GM18517 (cell line): ENCODE measurements at regions not wholly inside any gene's neighbourhood (a gene's known extent, or its start where the extent isn't known, plus 50 kb on each side); places are given as distances from the start of the nearest gene placed in this dataset.

Source experiments
- ATAC-seq: cut with Tn5 transposase; IDR thresholded peaks from one replicate; pipeline ENCODE4 v1.9.1; 2021; ENCODE audit warnings: mild to moderate bottlenecking, moderate library complexity; ENCODE audit not compliant: unreplicated experiment

GRCh38 chr5:40390281-40391149, 289.2 kb upstream of the PTGER4 start:
- no peak for ATAC-seq

DNA sequence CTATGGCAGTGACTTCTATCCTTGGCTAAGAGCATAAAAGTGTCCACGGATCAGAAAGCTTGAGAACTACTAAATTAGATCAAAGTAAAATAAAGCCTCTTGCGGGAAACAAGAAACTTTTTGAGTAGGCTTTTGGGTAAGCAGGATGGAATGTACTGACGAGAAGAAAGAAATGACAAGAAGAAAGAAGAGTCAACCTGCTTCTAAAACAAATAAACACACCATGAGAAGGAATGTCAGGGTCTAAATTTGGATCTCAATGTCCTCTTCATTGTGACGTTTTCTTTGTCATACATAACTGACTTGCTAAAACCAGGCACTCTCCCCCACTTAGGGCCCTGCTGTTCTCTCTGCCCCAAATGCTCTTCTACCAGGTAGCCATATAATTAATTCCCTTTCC, 290.1 kb upstream of the PTGER4 start:
- ATAC-seq = no peak

- ATAC-seq = peak; percentile 83
Observed at GRCh38 chr5:40386289-40386688, 293.4 kb upstream of the PTGER4 start.

DNA sequence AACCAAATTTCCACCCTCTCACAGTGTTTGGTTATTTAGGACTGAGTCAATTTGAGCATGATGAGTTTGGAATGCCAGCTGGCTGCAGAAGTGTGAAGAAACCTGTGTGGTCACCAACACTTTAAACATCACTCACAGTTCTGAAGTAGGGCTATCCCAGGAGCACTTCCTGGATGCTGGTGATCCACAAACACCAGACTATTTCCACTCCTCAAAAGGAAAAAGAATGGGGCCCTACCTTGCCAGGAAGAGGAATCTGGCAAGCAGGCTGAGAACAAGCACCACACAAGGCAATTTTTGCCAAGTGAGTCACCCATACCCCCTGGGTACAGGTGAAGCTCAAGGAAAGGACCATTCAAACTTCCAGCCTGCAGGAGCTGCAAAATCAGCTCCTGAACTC, 294.2 kb upstream of the PTGER4 start:
- no peak for ATAC-seq

- no peak for ATAC-seq
Observed at GRCh38 chr5:40384782-40385390, 294.8 kb upstream of the PTGER4 start.

DNA sequence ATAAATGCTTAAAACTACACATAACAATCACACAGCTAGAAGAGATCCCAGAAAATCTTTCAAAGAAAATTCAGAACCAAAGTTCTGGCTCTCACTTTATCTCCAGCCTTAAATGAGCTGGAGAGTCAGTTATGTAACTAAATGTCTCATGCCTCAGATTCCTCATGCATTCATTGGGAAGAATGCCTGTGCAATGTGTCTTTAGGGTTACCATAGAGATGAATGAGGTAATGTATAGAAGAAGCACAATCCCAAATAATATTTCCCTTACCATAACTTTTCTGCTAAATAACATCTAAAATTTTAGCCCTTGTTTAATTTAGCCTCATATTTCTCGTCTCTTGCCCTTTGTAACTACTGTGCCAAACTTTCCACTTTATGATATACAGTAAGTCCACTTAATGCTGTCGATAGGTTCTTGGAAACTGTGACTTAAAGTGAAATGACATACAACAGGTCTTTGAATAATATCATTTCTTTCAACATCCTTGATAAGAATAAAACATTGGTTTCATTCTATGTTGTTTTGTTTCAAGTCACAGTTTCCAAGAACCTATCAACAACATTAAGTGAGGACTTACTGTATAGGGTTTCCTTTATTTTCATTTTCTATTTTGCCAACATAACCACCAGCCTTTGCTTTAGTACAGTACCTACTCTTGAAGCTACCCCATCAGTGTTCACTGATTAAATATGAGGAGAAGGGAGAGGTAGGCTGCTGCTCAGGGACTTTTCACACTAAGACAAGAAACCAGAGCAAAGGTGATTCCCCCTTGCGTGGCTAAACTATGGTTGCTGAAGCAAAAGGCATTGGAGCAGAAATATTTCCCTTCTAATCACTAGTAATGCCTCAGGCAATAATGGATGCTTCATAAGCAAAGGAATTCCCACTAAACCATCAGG, 295.7 kb upstream of the PTGER4 start:
- peak; percentile 53 for ATAC-seq

DNA sequence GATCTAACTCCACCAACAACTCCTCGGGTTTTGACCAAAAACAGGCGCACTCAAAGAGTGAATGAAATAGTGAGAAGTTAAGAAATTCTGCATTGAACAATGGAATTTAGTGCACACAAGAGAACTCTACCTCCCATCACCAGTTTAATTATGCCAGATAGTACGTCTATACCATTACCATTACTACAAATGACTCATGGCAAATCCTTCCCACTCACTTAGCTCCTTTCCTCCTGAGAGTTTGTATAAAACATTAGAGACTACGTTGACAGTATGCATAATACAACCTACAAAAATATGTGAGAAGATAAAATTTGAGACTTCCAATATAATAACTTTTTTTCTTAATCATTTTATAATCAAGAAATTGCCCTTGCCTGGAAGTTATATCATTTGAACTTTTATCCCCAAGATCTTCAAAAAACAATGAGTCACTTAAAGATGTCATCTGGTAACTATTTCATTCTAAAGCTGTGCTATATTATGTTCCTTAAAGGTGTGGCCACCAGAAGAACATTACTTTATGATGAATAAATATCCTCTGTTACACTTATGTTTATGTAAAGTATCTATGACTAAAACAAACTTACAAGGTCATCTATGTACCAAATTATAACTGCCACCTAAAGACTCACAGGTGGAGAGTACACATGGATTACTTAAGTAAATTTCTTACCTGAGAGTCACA, 297.9 kb upstream of the PTGER4 start:
- ATAC-seq = no peak

- no peak for ATAC-seq
Observed at GRCh38 chr5:40381016-40381415, 298.7 kb upstream of the PTGER4 start.

DNA sequence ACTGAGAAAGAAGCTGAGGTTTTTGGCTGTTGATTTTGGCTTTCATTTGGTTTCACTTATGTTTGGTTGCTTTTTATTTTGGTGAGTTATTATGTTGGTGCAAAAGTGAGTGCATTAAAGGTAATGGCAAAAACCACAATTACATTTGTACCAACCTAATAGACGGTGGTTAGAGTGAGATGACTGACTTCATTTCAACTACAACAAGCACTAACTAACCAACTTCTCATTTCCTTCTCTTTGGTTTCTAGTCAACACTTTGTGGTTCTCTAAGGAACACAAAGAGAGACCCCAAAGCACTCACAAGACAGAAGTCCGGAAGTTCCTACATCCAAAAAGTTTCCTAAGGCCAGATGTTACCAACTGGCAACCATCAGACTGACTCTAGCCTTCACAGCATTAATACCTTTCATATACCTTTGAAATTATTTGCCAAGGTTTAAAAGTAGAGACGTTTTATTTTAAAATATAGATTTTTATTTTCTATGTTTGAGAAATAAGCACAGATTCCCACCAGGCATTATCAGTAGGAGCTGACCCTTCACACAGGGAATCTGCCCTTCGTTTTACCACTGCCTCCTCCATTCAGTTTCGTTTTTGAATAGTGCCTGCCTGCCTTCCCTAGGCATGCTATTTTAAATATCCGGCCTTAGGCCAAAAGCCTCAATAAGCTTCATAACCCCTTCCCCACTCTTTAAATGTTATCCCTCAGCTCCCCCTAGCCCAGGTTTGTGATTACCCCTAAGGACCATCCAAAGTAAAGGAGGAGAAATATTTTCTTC, 301.1 kb upstream of the PTGER4 start:
- peak; percentile 44 for ATAC-seq

DNA sequence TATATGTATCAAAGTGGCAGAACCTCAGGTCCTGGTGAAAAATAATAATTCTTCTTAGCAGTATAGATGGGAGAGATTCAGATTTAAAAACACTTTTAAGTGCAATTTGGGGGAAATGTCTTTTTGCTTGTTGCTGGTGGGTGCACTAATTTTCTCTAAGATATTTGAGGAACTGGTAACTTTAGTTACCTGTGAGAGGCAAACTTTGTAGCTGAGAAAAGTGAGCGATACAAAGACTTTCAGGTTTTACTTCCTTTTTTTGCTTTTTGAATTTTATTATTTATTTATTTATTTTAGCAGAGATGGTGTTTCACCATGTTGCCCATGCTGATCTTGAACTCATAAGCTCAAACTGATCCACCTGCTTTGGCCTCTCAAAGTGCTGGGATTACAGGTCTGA, 303.1 kb upstream of the PTGER4 start:
- ATAC-seq = peak; percentile 86

DNA sequence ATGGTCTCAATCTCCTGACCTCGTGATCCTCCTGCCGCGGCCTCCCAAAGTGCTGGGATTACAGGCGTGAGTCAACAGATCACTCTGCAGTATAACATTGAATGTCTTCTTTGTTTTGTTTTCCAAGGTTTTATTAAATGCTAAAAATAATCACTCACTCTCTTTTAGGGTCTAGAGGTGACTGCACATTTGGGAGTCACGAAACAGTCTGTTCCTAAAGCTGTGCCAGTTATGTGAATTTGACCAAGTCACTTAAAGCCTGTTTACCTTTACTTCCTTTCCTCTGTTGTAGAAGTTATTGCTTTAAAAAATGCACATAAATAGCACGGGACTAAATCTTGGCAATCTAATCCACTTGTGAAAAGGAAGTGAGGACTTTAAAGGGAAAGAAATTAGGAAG, 304.9 kb upstream of the PTGER4 start:
- ATAC-seq = no peak

DNA sequence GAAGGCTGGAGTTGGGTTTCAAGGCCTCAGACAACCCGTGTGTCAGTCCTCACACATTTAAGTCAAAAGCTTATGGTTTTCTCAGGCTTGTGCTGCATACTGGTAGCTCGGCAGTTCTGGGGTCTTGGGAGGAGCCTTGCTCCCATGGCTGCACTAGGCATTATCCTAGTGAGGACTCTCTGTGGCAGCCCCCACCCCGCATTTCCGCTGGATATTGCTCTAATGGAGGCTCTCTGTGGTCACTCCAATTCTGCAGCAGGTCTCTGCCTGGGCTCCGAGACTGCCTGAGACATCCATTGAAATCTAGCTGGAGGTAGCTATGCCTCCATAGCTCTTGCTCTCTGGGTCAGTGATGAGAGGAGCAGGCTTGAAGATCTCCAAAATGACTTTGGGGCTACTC, 311.5 kb upstream of the PTGER4 start:
- no peak for ATAC-seq

DNA sequence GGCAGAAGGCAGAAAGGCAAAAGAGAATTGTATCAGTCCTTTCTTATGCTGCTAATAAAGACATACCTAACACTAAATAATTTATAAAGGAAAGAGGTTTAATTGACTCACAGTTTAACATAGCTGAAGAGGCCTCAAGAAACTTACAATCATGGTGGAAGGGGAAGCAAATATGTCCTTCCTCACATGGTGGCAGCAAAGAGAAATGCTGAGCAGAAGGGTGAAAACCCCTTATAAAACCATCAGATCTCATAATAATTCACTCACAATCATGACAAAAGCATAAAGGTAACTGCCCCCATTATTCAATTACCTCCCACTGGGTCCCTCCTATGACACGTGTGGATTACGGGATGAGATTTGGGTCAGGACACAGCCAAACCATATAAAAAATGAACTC, 312.5 kb upstream of the PTGER4 start:
- ATAC-seq = no peak

DNA sequence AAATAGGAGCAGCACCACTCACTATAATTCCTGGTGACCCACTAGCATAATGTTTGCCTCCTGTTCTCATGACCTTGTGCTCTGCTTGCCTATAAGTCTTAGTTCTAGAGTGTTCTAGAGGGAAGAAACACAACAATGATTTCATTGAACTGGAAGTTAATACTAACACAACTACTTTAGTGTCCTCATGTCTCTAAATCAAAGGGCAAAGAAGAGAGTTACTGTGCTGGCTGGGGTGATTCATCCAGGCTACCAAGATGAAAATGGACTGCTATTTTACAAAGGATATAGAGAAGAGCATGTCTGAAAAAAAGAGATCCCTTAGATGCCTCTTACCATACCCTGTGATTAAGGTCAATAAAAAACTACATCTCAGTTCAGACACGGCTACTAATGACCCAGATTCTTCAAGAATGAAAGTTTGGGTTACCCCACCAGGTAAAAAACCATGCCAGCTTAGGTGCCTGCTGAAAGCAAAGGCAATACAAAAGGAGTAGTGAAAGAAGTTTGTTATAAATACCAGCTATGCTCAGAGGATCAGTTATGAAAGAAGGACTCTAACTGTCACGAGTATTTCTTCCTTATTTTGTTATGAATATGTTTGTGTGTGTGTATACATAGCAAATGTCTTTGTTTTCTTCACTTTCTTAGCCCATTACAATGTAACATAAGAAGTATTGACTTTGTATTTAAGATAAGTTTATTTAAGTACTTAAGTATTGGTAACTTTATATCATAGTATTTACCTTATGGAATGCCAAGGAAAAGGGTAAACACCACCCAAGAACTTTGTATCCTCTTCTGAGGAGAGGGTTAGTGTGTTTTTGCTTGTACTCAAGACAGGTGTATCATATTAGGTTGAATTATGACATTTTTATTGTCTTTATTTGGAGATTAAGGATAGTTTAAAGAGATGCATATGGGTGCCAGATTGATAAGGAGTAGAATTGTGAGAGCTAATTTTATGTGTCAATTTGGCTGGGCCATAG, 314.1 kb upstream of the PTGER4 start:
- ATAC-seq = peak; percentile 83

DNA sequence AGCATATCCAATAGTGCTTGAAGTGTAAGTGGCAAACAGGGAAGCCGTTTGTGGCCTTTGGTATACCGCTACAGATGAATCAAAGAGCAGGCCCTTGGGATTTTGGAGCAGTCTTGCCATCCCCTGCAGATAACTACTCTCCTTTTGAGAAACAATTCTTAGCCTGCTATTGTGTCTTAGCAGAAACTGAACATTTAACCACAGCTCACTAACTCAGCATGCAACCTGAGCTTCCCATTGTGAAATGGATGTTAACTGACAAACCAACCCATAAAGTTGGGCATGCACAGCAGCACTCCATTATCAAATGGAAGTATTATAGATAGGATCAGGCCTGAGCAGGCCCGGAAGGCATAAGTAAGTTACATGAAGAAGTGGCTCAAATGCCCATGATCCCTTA, 315.3 kb upstream of the PTGER4 start:
- ATAC-seq = no peak

GRCh38 chr5:40361378-40361777, 318.3 kb upstream of the PTGER4 start:
- no peak for ATAC-seq

- ATAC-seq = no peak
Observed at GRCh38 chr5:40360685-40361084, 319.0 kb upstream of the PTGER4 start.

DNA sequence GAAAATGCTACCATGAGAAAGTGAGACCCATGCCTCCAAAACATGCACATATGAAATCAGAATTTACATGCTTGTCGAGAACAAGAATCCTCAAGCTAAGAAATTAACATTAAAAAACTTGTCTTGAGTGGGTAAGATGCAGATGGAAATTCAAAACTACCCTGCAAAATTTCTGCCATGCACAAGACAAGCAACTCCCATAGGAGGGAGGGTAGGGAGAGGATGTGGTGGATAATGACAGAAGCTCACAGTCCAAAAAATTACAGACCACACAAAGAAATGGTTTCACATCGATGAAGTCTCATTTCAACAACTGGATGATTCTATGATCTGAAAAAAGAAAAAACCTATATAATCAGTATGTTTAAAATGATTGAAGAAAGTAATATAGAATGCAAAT, 319.9 kb upstream of the PTGER4 start:
- ATAC-seq = no peak

- no peak for ATAC-seq
Observed at GRCh38 chr5:40359093-40359492, 320.6 kb upstream of the PTGER4 start.
